ENCODE measurements at regions not wholly inside any gene's neighbourhood (a gene's known extent, or its start where the extent isn't known, plus 50 kb on each side); places are given as distances from the start of the nearest gene placed in this dataset.

GRCh38 chr7:80036107-80036506 lies 98.5 kb upstream of the GNAI1 start:
- no peak for TF ChIP-seq POLR2AphosphoS5 (IDR thresholded peaks at IDR 0.05; ENCODE audit: low read depth, low read length)
- no peak for TF ChIP-seq POLR2A (IDR thresholded peaks at IDR 0.05; ENCODE audit: low read depth, low read length)

Data from GM12892 (cell line).